ENCODE measurements at regions not wholly inside any gene's neighbourhood (a gene's known extent, or its start where the extent isn't known, plus 50 kb on each side); places are given as distances from the start of the nearest gene placed in this dataset.

GRCh38 chr6:121499666-121500065 is 64.2 kb downstream of the GJA1 start:
- DNase-seq (ENCODE audit: low read depth in 2 of 2) = no peak

- DNase-seq (ENCODE audit: low read depth in 2 of 2) = no peak
Measured at GRCh38 chr6:121503589-121503991, 68.1 kb downstream of the GJA1 start.

GRCh38 chr6:121504227-121504626 is 68.8 kb downstream of the GJA1 start:
- DNase-seq (ENCODE audit: low read depth in 2 of 2) = no peak

- DNase-seq (ENCODE audit: low read depth in 2 of 2) = no peak
Measured at GRCh38 chr6:121505284-121505683, 69.8 kb downstream of the GJA1 start.

GRCh38 chr6:121506761-121507754 is 71.6 kb downstream of the GJA1 start:
- no peak for DNase-seq (ENCODE audit: low read depth in 2 of 2)

GRCh38 chr6:121510568-121511177 is 75.2 kb downstream of the GJA1 start:
- no peak for DNase-seq (ENCODE audit: low read depth in 2 of 2)

GRCh38 chr6:121515630-121516265 is 80.3 kb downstream of the GJA1 start:
- DNase-seq (ENCODE audit: low read depth in 2 of 2) = no peak

GRCh38 chr6:121516331-121516730 is 80.9 kb downstream of the GJA1 start:
- DNase-seq (ENCODE audit: low read depth in 2 of 2) = no peak

- no peak for DNase-seq (ENCODE audit: low read depth in 2 of 2)
Measured at GRCh38 chr6:121520337-121521163, 85.1 kb downstream of the GJA1 start.

GRCh38 chr6:121521164-121521555 is 85.7 kb downstream of the GJA1 start:
- no peak for DNase-seq (ENCODE audit: low read depth in 2 of 2)

GRCh38 chr6:121522265-121522664 is 86.8 kb downstream of the GJA1 start:
- DNase-seq (ENCODE audit: low read depth in 2 of 2) = no peak

GRCh38 chr6:121522771-121523386 is 87.4 kb downstream of the GJA1 start:
- no peak for DNase-seq (ENCODE audit: low read depth in 2 of 2)

GRCh38 chr6:121523628-121524027 is 88.2 kb downstream of the GJA1 start:
- DNase-seq (ENCODE audit: low read depth in 2 of 2) = no peak

GRCh38 chr6:121526282-121526681 is 90.8 kb downstream of the GJA1 start:
- no peak for DNase-seq (ENCODE audit: low read depth in 2 of 2)

- DNase-seq (ENCODE audit: low read depth in 2 of 2) = no peak
Measured at GRCh38 chr6:121531658-121532169, 96.3 kb downstream of the GJA1 start.

GRCh38 chr6:121533321-121533841 is 97.9 kb downstream of the GJA1 start:
- DNase-seq (ENCODE audit: low read depth in 2 of 2) = no peak

GRCh38 chr6:121535777-121536176 is 100.3 kb downstream of the GJA1 start:
- DNase-seq (ENCODE audit: low read depth in 2 of 2) = no peak

GRCh38 chr6:121536345-121536744 is 100.9 kb downstream of the GJA1 start:
- DNase-seq (ENCODE audit: low read depth in 2 of 2) = no peak

- DNase-seq (ENCODE audit: low read depth in 2 of 2) = no peak
Measured at GRCh38 chr6:121539439-121539838, 104.0 kb downstream of the GJA1 start.

GRCh38 chr6:121540210-121540609 is 104.8 kb downstream of the GJA1 start:
- DNase-seq (ENCODE audit: low read depth in 2 of 2) = no peak

GRCh38 chr6:121544691-121545090 is 109.2 kb downstream of the GJA1 start:
- no peak for DNase-seq (ENCODE audit: low read depth in 2 of 2)
